ENCODE measurements at regions not wholly inside any gene's neighbourhood (a gene's known extent, or its start where the extent isn't known, plus 50 kb on each side); places are given as distances from the start of the nearest gene placed in this dataset.
"Not testable (repeated sequence)": the region's sequence is repeated elsewhere in the genome, so short reads cannot be mapped to it uniquely, and the experiment has no call there.

DNA sequence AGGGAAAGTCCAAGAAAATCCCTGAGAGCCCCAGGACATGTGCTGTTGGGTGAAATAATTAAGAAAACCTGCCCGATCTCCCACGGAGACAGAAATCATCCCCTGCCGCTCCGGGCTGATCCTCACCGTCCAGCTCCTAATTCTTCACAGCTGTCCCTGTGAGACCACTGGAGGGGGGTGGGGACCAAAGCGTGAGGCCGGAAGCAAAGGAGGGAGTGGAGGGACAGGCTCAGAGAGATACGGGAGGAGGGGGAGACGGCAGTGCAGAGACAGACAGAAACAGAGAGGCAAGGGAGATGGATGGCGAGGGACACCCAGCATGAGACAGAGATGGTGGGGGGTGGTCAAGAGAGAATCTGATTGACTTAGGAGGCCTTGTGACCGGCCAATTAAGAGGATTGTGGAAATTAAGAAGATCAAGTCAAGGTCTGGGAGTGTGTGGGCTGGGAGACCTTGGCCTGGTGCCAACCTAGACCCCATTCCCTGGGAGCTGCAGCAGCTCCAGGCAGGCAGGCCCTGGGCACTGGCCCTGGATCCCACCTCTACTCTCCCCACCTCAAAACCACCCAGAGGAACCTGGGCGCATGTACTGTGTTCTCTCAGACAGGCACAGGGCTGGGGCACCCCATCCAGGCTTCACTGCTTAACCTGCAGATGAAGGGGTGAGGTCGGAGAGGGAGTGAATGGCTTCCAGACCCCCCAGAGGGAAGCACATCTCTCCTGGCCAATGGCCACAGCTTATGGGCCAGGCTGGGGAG, 113.2 kb upstream of the ALDH1A3 start:
- DNase-seq (ENCODE audit: extremely low read depth in 1 of 2, low read depth in 1 of 2): no peak

GRCh38 chr15:100767001-100767825, 112.4 kb upstream of the ALDH1A3 start:
- DNase-seq (ENCODE audit: extremely low read depth in 1 of 2, low read depth in 1 of 2): no peak

- DNase-seq (ENCODE audit: extremely low read depth in 1 of 2, low read depth in 1 of 2): no peak
Measured at GRCh38 chr15:100768501-100768931, 111.1 kb upstream of the ALDH1A3 start.

GRCh38 chr15:100769043-100769974, 110.3 kb upstream of the ALDH1A3 start:
- no peak for DNase-seq (ENCODE audit: extremely low read depth in 1 of 2, low read depth in 1 of 2)

DNA sequence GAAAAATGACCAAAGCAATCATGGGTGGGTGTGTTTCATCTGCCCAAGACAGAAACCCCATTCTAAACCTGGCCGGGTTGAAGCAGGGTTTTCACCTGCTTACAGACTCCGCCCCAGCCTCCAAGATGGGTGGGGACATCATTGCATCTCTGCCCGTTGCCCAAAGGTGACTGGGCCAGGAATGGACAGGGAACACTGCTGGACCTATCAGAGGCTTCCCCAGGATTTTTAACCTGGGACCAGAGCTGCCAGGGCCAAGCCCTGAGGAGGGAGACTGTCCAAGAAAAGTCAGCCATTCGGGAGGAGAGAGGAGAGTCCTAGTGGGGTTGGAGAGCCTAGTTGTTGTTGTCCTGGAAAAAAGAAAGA, 109.7 kb upstream of the ALDH1A3 start:
- no peak for DNase-seq (ENCODE audit: extremely low read depth in 1 of 2, low read depth in 1 of 2)

DNA sequence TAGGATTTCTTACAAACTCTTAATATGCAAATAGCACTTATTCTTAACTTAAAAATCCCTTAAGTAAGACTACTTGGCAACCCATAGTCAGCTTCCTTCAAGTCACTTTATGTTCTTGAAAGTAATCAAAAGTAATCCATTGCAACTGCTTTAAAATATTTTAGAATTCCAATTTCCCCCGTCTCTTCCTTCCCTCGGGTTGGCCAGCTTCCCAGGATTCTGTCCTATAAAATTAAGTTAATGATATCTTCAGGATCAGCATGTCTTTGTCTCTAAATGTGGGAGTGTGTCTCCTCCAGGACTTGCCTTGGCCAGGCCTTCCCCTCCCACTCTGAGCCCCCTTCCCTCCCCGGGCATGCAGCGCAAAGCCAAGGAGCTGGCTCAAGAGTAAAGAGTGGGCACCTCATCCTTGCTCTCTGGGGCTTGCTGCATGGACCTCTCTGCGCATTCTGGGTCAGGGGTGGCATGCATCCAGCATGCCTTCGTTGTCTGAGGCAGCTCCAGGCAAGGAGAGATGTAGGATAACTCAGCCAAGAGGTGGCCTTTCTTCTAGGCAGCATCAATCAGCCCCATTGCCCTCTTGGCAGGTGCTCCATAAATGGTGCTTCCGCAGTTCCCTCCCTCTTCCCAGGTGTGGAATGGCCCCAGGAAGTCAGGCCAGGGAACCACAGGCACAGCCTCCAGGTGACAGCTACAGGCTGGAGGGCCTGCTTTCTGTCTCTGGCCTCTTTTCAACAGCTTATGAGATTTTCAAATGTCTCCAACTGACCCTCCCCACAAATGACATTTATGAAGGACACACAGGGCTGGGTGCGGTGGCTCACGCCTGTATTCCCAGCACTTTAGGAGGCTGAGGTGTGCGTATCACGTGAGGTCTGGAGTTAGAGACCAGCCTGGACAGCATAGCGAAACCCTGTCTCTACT, 108.7 kb upstream of the ALDH1A3 start:
- no peak for DNase-seq (ENCODE audit: extremely low read depth in 1 of 2, low read depth in 1 of 2)

DNA sequence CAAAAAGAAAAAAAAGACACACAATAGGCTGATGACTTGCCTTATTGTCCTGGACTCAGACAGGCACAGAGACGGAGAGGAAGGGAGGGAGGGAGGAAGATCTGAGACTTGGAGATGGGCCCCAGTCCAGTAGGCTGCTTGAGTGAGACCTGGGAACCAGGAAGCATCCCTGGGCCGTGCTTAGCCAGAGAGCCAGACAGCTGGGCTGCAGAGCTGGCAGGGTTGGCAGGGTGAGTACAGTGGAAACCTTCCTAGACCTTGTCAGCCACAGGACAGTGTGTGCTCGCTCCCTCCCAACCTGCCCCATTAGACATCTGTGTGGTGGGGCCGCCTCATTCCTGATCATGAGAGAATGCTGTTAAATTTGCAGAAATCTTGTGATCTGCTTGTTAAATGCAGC, 107.9 kb upstream of the ALDH1A3 start:
- DNase-seq (ENCODE audit: extremely low read depth in 1 of 2, low read depth in 1 of 2): no peak

- no peak for DNase-seq (ENCODE audit: extremely low read depth in 1 of 2, low read depth in 1 of 2)
Measured at GRCh38 chr15:100772478-100772877, 107.2 kb upstream of the ALDH1A3 start.

GRCh38 chr15:100772892-100773520, 106.6 kb upstream of the ALDH1A3 start:
- no peak for DNase-seq (ENCODE audit: extremely low read depth in 1 of 2, low read depth in 1 of 2)

- not testable (repeated sequence) for DNase-seq (ENCODE audit: extremely low read depth in 1 of 2, low read depth in 1 of 2)
Measured at GRCh38 chr15:100774044-100774443, 105.6 kb upstream of the ALDH1A3 start.

- no peak for DNase-seq (ENCODE audit: extremely low read depth in 1 of 2, low read depth in 1 of 2)
Measured at GRCh38 chr15:100775581-100776185, 103.9 kb upstream of the ALDH1A3 start.

- no peak for DNase-seq (ENCODE audit: extremely low read depth in 1 of 2, low read depth in 1 of 2)
Measured at GRCh38 chr15:100777821-100778220, 101.8 kb upstream of the ALDH1A3 start.

GRCh38 chr15:100778831-100779288, 100.8 kb upstream of the ALDH1A3 start:
- DNase-seq (ENCODE audit: extremely low read depth in 1 of 2, low read depth in 1 of 2): no peak

GRCh38 chr15:100779331-100780207, 100.1 kb upstream of the ALDH1A3 start:
- DNase-seq (ENCODE audit: extremely low read depth in 1 of 2, low read depth in 1 of 2): no peak

DNA sequence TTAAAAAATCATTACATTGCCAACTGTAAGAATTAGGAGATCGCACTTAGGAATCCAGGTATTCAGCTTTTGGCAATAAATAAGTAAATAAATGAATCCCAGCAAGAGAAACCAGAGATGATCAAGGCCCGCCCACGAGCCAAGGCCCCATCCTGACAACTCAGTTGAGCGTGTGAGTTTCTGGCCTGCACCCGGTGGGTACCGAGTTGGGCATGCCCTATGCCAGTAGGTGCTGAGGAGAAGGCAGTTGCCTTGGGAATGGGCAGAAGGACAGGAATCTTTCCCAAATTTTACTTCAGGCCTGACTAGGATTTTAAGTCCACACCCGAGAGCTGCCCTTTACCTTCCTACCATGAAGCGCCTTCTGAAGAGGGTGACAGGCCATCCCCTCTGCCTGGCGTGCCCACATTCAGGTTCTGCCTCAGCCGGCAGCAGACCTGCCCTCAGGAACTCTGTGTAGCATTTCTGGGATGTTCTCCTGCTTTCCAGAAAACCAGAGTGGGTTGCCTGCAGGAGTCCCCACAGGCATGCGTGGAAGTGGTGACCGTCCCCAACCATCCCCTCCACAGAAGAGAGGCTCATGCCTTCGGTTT, 99.3 kb upstream of the ALDH1A3 start:
- no peak for DNase-seq (ENCODE audit: extremely low read depth in 1 of 2, low read depth in 1 of 2)

- no peak for DNase-seq (ENCODE audit: extremely low read depth in 1 of 2, low read depth in 1 of 2)
Measured at GRCh38 chr15:100781061-100781960, 98.3 kb upstream of the ALDH1A3 start.
